A673 (cell line): ENCODE measurements at regions not wholly inside any gene's neighbourhood (a gene's known extent, or its start where the extent isn't known, plus 50 kb on each side); places are given as distances from the start of the nearest gene placed in this dataset.

Experiments used
- BruUV-seq: library from RNA; stranded (reverse); fragments of 400-500 nt; replicated peaks from 2 replicates; lab custom pipeline; 2021; lab: Mats Ljungman, UMichigan
- CTCF ChIA-PET: fragments of 300-600 bp; sonication (Branson Sonifier 250); formaldehyde crosslinking; loops from one replicate; lab custom pipeline; 2022; ENCODE audit warnings: antibody characterized with exemption; lab: Charles Lee
- POLR2A ChIA-PET: fragments of 300-600 bp; sonication (Branson Sonifier 250); formaldehyde crosslinking; loops from one replicate; lab custom pipeline; 2022; ENCODE audit warnings: antibody characterized with exemption; ENCODE audit not compliant: low non-redundant PET; lab: Charles Lee
- DNase-seq: peaks from one replicate; pipeline ENCODE4 v3.0.0-alpha.2; 2015; ENCODE audit warnings: low spot score
- H3K27ac ChIP-seq: fragments of 200-600 bp; sonication (generic); 2 replicates; pipeline ENCODE4 v1.5.1; 2016; ENCODE audit warnings: mixed run types, low read depth, mild to moderate bottlenecking, mixed read lengths, antibody characterized with exemption, low read length; ENCODE audit not compliant: poor library complexity, severe bottlenecking
- H3K27me3 ChIP-seq: fragments of 200-600 bp; sonication (generic); replicated peaks from 2 replicates; pipeline ENCODE4 v1.6.1; 2017; ENCODE audit warnings: mixed run types, low read depth, mild to moderate bottlenecking, mixed read lengths, antibody characterized with exemption, low read length; ENCODE audit not compliant: insufficient read depth, poor library complexity
- H3K36me3 ChIP-seq: fragments of 200-600 bp; sonication (generic); 2 replicates; pipeline ENCODE4 v1.6.1; 2016; ENCODE audit warnings: mixed run types, mild to moderate bottlenecking, mixed read lengths, antibody characterized with exemption, low read length; ENCODE audit not compliant: insufficient read depth, poor library complexity, severe bottlenecking
- H3K4me1 ChIP-seq: fragments of 200-600 bp; sonication (generic); 2 replicates; pipeline ENCODE4 v1.6.1; 2017; ENCODE audit warnings: mixed run types, mild to moderate bottlenecking, mixed read lengths, antibody characterized with exemption, low read length; ENCODE audit not compliant: insufficient read depth, poor library complexity, severe bottlenecking
- H3K4me3 ChIP-seq: fragments of 200-600 bp; sonication (generic); 2 replicates; pipeline ENCODE4 v1.5.1; 2016; ENCODE audit warnings: low read depth, mixed run types, mild to moderate bottlenecking, mixed read lengths, low read length; ENCODE audit not compliant: poor library complexity, severe bottlenecking
- H3K9me3 ChIP-seq: fragments of 200-600 bp; sonication (generic); 2 replicates; pipeline ENCODE4 v1.6.1; 2016; ENCODE audit warnings: mixed run types, low read depth, mild to moderate bottlenecking, mixed read lengths, antibody characterized with exemption, low read length; ENCODE audit not compliant: poor library complexity, severe bottlenecking
- EZH2 ChIP-seq: fragments of 200-600 bp; sonication (generic); IDR thresholded peaks from 2 replicates; pipeline ENCODE4 v1.6.1; 2017; ENCODE audit warnings: borderline replicate concordance, low read depth, mild to moderate bottlenecking, mixed read lengths, antibody characterized with exemption, low read length; ENCODE audit not compliant: poor library complexity, severe bottlenecking
- intact Hi-C: fragments of 100-400 bp; cut with micrococcal nuclease; formaldehyde crosslinking; loops from one replicate; pipeline ENCODE4 v1.10.0; 2022; ENCODE audit not compliant: unreplicated experiment
- TF ChIP-seq, protein P1 (sequence below): fragments of 300-800, 200-600 bp; sonication (generic); conservative IDR thresholded peaks from 2 replicates; pipeline ENCODE4 v1.5.1; 2017; ENCODE audit warnings: low read depth, mild to moderate bottlenecking, antibody characterized with exemption, low read length, moderate library complexity, mixed read lengths

DNA sequence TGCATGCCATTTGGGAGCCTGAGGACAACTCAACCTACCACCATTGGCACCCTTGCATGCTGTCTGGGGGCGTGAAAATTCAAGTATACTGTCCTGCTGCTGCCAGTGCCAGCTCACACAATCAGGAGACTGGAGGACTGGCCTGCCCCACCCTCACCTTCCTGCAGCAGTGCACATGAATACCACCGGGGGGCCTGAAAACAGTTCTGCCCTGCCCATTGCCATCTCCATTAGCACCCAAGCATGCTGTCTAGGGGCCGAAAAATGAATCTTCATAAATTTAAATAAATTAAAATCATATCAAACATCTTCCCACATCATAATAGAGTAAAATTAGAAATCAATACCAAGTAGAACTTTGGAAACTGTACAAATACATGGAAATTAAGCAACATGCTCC, 322.1 kb upstream of the TMPRSS15 start:
- intact Hi-C loops: no loop called here
- peak; percentile 0 for DNase-seq
- Histone ChIP-seq H3K4me1 (no peaks in the 10 kb centered on the region), H3K4me3 (no peak overlapping the region), H3K9me3 (peaks cover 6% of the 10 kb centered on the region), H3K36me3 (no peaks in the 10 kb centered on the region), H3K27ac (no peak overlapping the region), H3K27me3 (no peaks in the 10 kb centered on the region)
- BruUV-seq: no TSS peak
- no peak for TF ChIP-seq EZH2
- TF ChIP-seq, protein P1, sequence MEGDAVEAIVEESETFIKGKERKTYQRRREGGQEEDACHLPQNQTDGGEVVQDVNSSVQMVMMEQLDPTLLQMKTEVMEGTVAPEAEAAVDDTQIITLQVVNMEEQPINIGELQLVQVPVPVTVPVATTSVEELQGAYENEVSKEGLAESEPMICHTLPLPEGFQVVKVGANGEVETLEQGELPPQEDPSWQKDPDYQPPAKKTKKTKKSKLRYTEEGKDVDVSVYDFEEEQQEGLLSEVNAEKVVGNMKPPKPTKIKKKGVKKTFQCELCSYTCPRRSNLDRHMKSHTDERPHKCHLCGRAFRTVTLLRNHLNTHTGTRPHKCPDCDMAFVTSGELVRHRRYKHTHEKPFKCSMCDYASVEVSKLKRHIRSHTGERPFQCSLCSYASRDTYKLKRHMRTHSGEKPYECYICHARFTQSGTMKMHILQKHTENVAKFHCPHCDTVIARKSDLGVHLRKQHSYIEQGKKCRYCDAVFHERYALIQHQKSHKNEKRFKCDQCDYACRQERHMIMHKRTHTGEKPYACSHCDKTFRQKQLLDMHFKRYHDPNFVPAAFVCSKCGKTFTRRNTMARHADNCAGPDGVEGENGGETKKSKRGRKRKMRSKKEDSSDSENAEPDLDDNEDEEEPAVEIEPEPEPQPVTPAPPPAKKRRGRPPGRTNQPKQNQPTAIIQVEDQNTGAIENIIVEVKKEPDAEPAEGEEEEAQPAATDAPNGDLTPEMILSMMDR: no peak
- ChIA-PET CTCF (no interaction called here), POLR2A (no interaction called here)

DNA sequence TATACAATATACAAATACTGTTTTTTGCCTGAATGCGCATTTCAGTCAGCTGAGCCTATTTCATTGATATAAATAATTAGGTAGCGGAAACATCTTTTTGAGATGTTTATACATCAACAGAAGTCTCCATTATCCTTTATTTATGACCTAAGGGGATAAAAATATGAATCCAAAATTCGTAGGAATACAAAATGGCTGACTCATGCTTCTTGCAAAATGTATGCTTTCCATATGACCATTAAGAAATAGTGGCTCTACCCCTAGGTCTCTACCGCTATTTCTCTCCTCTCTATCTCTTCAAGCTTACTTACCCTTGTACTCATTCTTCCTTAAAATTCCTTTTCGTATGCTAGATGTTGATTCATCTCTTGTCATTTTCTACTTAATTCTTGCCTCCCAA, 338.4 kb upstream of the TMPRSS15 start:
- intact Hi-C loops: no loop called here
- H3K27me3 ChIP-seq: no peaks in the 10 kb centered on the region
- ChIA-PET POLR2A (no interaction called here), CTCF (interaction anchor here (0.7 kb wide), 1 partner anchor 207 kb away, joined by 8 read pairs; no protein-coding TSS in a partner anchor)
- no peak overlapping the region for H3K4me3 ChIP-seq
- DNase-seq: no peak
- TF ChIP-seq, protein P1: no peak
- no peak for TF ChIP-seq EZH2
- peaks cover 4% of the 10 kb centered on the region for H3K9me3 ChIP-seq
- H3K36me3 ChIP-seq: no peaks in the 10 kb centered on the region
- H3K27ac ChIP-seq: no peak overlapping the region
- BruUV-seq: no TSS peak
- H3K4me1 ChIP-seq: no peaks in the 10 kb centered on the region

- no TSS peak for BruUV-seq
- Histone ChIP-seq H3K36me3 (no peaks in the 10 kb centered on the region), H3K4me3 (no peak overlapping the region), H3K4me1 (no peaks in the 10 kb centered on the region), H3K9me3 (peaks cover 9% of the 10 kb centered on the region), H3K27ac (no peak overlapping the region), H3K27me3 (no peaks in the 10 kb centered on the region)
- ChIA-PET POLR2A (no interaction called here), CTCF (no interaction called here)
- no peak for DNase-seq
- no peak for TF ChIP-seq EZH2
- TF ChIP-seq, protein P1: no peak
- intact Hi-C loops: no loop called here
Observed at GRCh38 chr21:18743531-18743930, 339.9 kb upstream of the TMPRSS15 start.
